ENCODE measurements at regions not wholly inside any gene's neighbourhood (a gene's known extent, or its start where the extent isn't known, plus 50 kb on each side); places are given as distances from the start of the nearest gene placed in this dataset.

DNA sequence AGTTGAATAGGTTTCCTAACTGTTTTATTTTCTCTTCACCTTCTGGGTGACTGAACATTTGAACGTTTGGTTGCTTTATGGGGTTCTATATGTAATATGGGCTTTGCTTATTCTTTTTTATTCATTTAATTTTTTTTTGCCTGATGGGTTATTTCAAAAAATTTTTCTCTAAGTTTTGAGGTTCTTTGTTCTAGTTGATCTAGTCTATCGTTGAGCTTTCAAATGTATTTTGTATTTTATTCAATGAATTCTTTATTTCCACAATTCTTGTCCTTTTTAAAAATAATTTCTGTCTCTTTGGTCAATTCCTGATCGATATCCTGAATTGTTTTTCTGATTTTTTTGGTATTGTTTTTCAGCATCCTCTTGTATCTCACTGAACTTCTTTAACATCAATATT, 239.5 kb upstream of the PCDH9 start:
- Histone ChIP-seq H3K9ac (ENCODE audit: low read length) (no peak overlapping the region), H3K9me3 (ENCODE audit: insufficient read depth, low read length) (peaks cover 3% of the 10 kb centered on the region; the same call in 1 of the 2 replicates), H3F3A (ENCODE audit: insufficient read depth) (no peaks in the 10 kb centered on the region), H3K9me2 (replicated peaks; ENCODE audit: insufficient read depth, low read length) (no peaks in the 10 kb centered on the region), H2AFZ (ENCODE audit: low read depth, low read length, severe bottlenecking) (no peak overlapping the region), H3K4me2 (ENCODE audit: low read depth, low read length, poor library complexity, severe bottlenecking) (no peak overlapping the region), H3K79me2 (ENCODE audit: insufficient read depth, low read length) (no peaks in the 10 kb centered on the region), H3K4me3 (ENCODE audit: insufficient read depth, low read length, poor library complexity, severe bottlenecking) (no peak overlapping the region), H3K27me3 (ENCODE audit: low read length) (no peaks in the 10 kb centered on the region), H3K36me3 (ENCODE audit: low read length) (0 out of 2 replicates have a peak, but pooled peaks cover 2% of the 10 kb centered on the region), H4K20me1 (ENCODE audit: low read depth, low read length) (no peaks in the 10 kb centered on the region), H3K27ac (ENCODE audit: low read depth, low read length) (no peak overlapping the region)
- TF ChIP-seq CTCF (IDR thresholded peaks at IDR 0.05; ENCODE audit: insufficient read depth, low read length, poor library complexity, severe bottlenecking) (no peak), EZH2phosphoT487 (conservative IDR thresholded peaks at IDR 0.05; ENCODE audit: low read length) (no peak)

DNA sequence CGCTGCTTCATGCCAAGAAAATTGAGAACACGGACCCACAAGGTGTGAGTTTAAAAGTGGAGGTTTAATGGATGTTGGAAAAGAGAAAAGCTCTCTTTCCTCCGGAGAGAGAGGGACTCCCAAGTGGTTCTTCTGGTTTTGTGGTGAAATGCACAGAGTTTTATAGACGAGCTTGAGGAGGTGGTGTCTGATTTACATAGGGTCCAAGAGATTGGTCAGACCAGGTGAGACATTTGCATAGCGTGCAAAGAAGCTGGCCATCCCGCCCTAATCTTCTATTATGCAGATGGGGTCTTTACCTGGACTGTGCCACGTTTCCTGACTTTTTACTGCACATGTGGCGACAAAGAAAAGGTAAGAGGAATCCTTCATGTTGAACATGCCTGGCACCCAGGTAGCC, 236.4 kb upstream of the PCDH9 start:
- no peaks in the 10 kb centered on the region for H3F3A ChIP-seq (ENCODE audit: insufficient read depth)
- H3K79me2 ChIP-seq (ENCODE audit: insufficient read depth, low read length), result no peaks in the 10 kb centered on the region
- H3K9me2 ChIP-seq (replicated peaks; ENCODE audit: insufficient read depth, low read length), result no peaks in the 10 kb centered on the region
- no peaks in the 10 kb centered on the region for H3K27me3 ChIP-seq (ENCODE audit: low read length)
- no peaks in the 10 kb centered on the region for H3K36me3 ChIP-seq (ENCODE audit: low read length)
- H3K4me3 ChIP-seq (ENCODE audit: insufficient read depth, low read length, poor library complexity, severe bottlenecking), result no peak overlapping the region
- peak overlapping the region; percentile 0 for H2AFZ ChIP-seq (ENCODE audit: low read depth, low read length, severe bottlenecking)
- H4K20me1 ChIP-seq (ENCODE audit: low read depth, low read length), result no peaks in the 10 kb centered on the region
- no peak overlapping the region for H3K9ac ChIP-seq (ENCODE audit: low read length)
- no peak overlapping the region for H3K27ac ChIP-seq (ENCODE audit: low read depth, low read length)
- peaks cover 3% of the 10 kb centered on the region; the same call in 1 of the 2 replicates for H3K9me3 ChIP-seq (ENCODE audit: insufficient read depth, low read length)
- H3K4me2 ChIP-seq (ENCODE audit: low read depth, low read length, poor library complexity, severe bottlenecking), result no peak overlapping the region
- TF ChIP-seq CTCF (IDR thresholded peaks at IDR 0.05; ENCODE audit: insufficient read depth, low read length, poor library complexity, severe bottlenecking) (no peak), EZH2phosphoT487 (conservative IDR thresholded peaks at IDR 0.05; ENCODE audit: low read length) (no peak)

DNA sequence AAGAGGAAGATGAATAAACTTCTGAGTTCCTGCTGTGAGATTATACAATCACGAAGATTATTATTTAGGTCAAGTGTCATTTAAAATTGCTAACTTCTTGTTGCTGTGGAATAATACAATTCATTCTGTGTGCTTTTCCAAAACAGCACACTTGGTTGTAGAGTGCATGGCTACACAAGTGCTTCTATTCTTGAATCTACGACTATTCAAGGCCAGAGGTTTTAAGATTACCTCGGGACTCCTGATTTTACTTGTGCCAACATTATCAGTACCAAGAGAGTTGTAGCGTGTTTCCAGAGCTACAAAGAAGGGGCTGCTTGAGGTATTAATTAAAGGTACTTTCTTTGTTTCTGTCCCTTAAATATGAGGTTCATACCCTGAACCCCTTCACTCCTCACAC, 234.0 kb upstream of the PCDH9 start:
- Histone ChIP-seq H4K20me1 (ENCODE audit: low read depth, low read length) (no peaks in the 10 kb centered on the region), H3K9me2 (replicated peaks; ENCODE audit: insufficient read depth, low read length) (no peaks in the 10 kb centered on the region), H3K79me2 (ENCODE audit: insufficient read depth, low read length) (no peaks in the 10 kb centered on the region), H2AFZ (ENCODE audit: low read depth, low read length, severe bottlenecking) (no peak overlapping the region), H3K9ac (ENCODE audit: low read length) (no peak overlapping the region), H3K36me3 (ENCODE audit: low read length) (no peaks in the 10 kb centered on the region), H3K9me3 (ENCODE audit: insufficient read depth, low read length) (peaks cover 3% of the 10 kb centered on the region; the same call in 1 of the 2 replicates), H3K27me3 (ENCODE audit: low read length) (no peaks in the 10 kb centered on the region), H3K27ac (ENCODE audit: low read depth, low read length) (no peak overlapping the region), H3F3A (ENCODE audit: insufficient read depth) (no peaks in the 10 kb centered on the region), H3K4me3 (ENCODE audit: insufficient read depth, low read length, poor library complexity, severe bottlenecking) (no peak overlapping the region), H3K4me2 (ENCODE audit: low read depth, low read length, poor library complexity, severe bottlenecking) (no peak overlapping the region)
- TF ChIP-seq EZH2phosphoT487 (conservative IDR thresholded peaks at IDR 0.05; ENCODE audit: low read length) (no peak), CTCF (IDR thresholded peaks at IDR 0.05; ENCODE audit: insufficient read depth, low read length, poor library complexity, severe bottlenecking) (no peak)
